COLO668 (cell line): ENCODE measurements at regions not wholly inside any gene's neighbourhood (a gene's known extent, or its start where the extent isn't known, plus 50 kb on each side); places are given as distances from the start of the nearest gene placed in this dataset.

Experiments used
- DNase-seq: peaks from one replicate; lab custom pipeline; 2025; ENCODE audit not compliant: unreplicated experiment; lab: John Stamatoyannopoulos, UW

GRCh38 chr9:88789785-88790184, 201.5 kb upstream of the S1PR3 start:
- DNase-seq = no peak

- no peak for DNase-seq
Measured at GRCh38 chr9:88791105-88791805, 200.0 kb upstream of the S1PR3 start.

- no peak for DNase-seq
Measured at GRCh38 chr9:88792502-88792901, 198.8 kb upstream of the S1PR3 start.

- DNase-seq = no peak
Measured at GRCh38 chr9:88794100-88794499, 197.2 kb upstream of the S1PR3 start.

- no peak for DNase-seq
Measured at GRCh38 chr9:88796947-88797346, 194.3 kb upstream of the S1PR3 start.

- DNase-seq = no peak
Measured at GRCh38 chr9:88798476-88798875, 192.8 kb upstream of the S1PR3 start.

GRCh38 chr9:88799541-88800328, 191.5 kb upstream of the S1PR3 start:
- no peak for DNase-seq

- no peak for DNase-seq
Measured at GRCh38 chr9:88800329-88800682, 191.0 kb upstream of the S1PR3 start.

- no peak for DNase-seq
Measured at GRCh38 chr9:88801214-88801796, 190.0 kb upstream of the S1PR3 start.

GRCh38 chr9:88802533-88802932, 188.7 kb upstream of the S1PR3 start:
- no peak for DNase-seq

GRCh38 chr9:88803546-88804253, 187.6 kb upstream of the S1PR3 start:
- no peak for DNase-seq

GRCh38 chr9:88804254-88804596, 187.0 kb upstream of the S1PR3 start:
- DNase-seq = no peak

- DNase-seq = no peak
Measured at GRCh38 chr9:88805217-88805943, 185.9 kb upstream of the S1PR3 start.

- DNase-seq = no peak
Measured at GRCh38 chr9:88807426-88807825, 183.8 kb upstream of the S1PR3 start.

- no peak for DNase-seq
Measured at GRCh38 chr9:88808019-88808656, 183.1 kb upstream of the S1PR3 start.

- no peak for DNase-seq
Measured at GRCh38 chr9:88808761-88809354, 182.4 kb upstream of the S1PR3 start.

- no peak for DNase-seq
Measured at GRCh38 chr9:88809355-88810161, 181.7 kb upstream of the S1PR3 start.

- no peak for DNase-seq
Measured at GRCh38 chr9:88810826-88811225, 180.4 kb upstream of the S1PR3 start.

GRCh38 chr9:88811511-88811910, 179.8 kb upstream of the S1PR3 start:
- DNase-seq = no peak
